HAP-1 (cell line): ENCODE measurements at regions not wholly inside any gene's neighbourhood (a gene's known extent, or its start where the extent isn't known, plus 50 kb on each side); places are given as distances from the start of the nearest gene placed in this dataset.

Experiments
- DNase-seq, 2 experiments: peaks; one replicate each; pipeline ENCODE4 v3.0.0-alpha.2; 2016 to 2020; ENCODE audit warnings: low spot score in 2 of 2
- H3K27me3 ChIP-seq: fragments of 250-450 bp; sonication (Bioruptor Pico); 2 replicates; pipeline ENCODE4 v1.5.1; 2020; ENCODE audit warnings: low read depth, mild to moderate bottlenecking, moderate library complexity
- H3K36me3 ChIP-seq: fragments of 250-450 bp; sonication (Bioruptor Pico); replicated peaks from 2 replicates; pipeline ENCODE4 v1.5.1; 2020; ENCODE audit warnings: mild to moderate bottlenecking
- H3K4me1 ChIP-seq: fragments of 250-450 bp; sonication (Bioruptor Pico); 2 replicates; pipeline ENCODE4 v1.5.1; 2020; ENCODE audit warnings: mild to moderate bottlenecking
- H3K4me3 ChIP-seq: fragments of 250-450 bp; sonication (Bioruptor Pico); 2 replicates; pipeline ENCODE4 v1.5.1; 2020; ENCODE audit warnings: mild to moderate bottlenecking, moderate library complexity
- H3K9me3 ChIP-seq: fragments of 250-450 bp; sonication (Bioruptor Pico); 2 replicates; pipeline ENCODE4 v1.5.1; 2020; ENCODE audit warnings: mild to moderate bottlenecking, moderate library complexity
- in situ Hi-C: fragments of 300-500 bp; cut with MboI; formaldehyde crosslinking; loops from 3 replicates; pipeline ENCODE4 v1.14.3; 2020; ENCODE audit warnings: low sequenced_read_pairs, inconsistent platforms, mixed read lengths

GRCh38 chr18:24995056-24995455 lies 356.9 kb downstream of the ZNF521 start:
- Histone ChIP-seq H3K4me1 (no peaks in the 10 kb centered on the region), H3K27me3 (no peaks in the 10 kb centered on the region), H3K9me3 (no peaks in the 10 kb centered on the region), H3K36me3 (no peaks in the 10 kb centered on the region), H3K4me3 (no peak overlapping the region)
- in situ Hi-C loops: loop anchor here (25.0 kb wide), 1 partner anchor 92 kb away; no protein-coding TSS in a partner anchor
- no peak for DNase-seq

GRCh38 chr18:24995755-24996154 lies 356.2 kb downstream of the ZNF521 start:
- H3K4me3 ChIP-seq: no peak overlapping the region
- in situ Hi-C loops: loop anchor here (25.0 kb wide), 1 partner anchor 92 kb away; no protein-coding TSS in a partner anchor
- DNase-seq: no peak
- no peaks in the 10 kb centered on the region for H3K27me3 ChIP-seq
- H3K9me3 ChIP-seq: no peaks in the 10 kb centered on the region
- no peaks in the 10 kb centered on the region for H3K36me3 ChIP-seq
- no peaks in the 10 kb centered on the region for H3K4me1 ChIP-seq

- no peaks in the 10 kb centered on the region for H3K4me1 ChIP-seq
- no peaks in the 10 kb centered on the region for H3K9me3 ChIP-seq
- no peaks in the 10 kb centered on the region for H3K36me3 ChIP-seq
- in situ Hi-C loops: loop anchor here (25.0 kb wide), 1 partner anchor 88 kb away; no protein-coding TSS in a partner anchor
- no peak overlapping the region for H3K4me3 ChIP-seq
- no peak for DNase-seq
- H3K27me3 ChIP-seq: no peaks in the 10 kb centered on the region
Measured at GRCh38 chr18:24999650-25000267, 352.2 kb downstream of the ZNF521 start.

GRCh38 chr18:25001803-25002202 lies 350.2 kb downstream of the ZNF521 start:
- in situ Hi-C loops: no loop called here
- no peak overlapping the region for H3K4me3 ChIP-seq
- no peaks in the 10 kb centered on the region for H3K36me3 ChIP-seq
- no peak for DNase-seq
- no peaks in the 10 kb centered on the region for H3K4me1 ChIP-seq
- no peaks in the 10 kb centered on the region for H3K9me3 ChIP-seq
- no peaks in the 10 kb centered on the region for H3K27me3 ChIP-seq

GRCh38 chr18:25005541-25006403 lies 346.2 kb downstream of the ZNF521 start:
- H3K9me3 ChIP-seq: no peaks in the 10 kb centered on the region
- in situ Hi-C loops: no loop called here
- H3K36me3 ChIP-seq: no peaks in the 10 kb centered on the region

GRCh38 chr18:25010623-25011374 lies 341.2 kb downstream of the ZNF521 start:
- Histone ChIP-seq H3K36me3 (no peaks in the 10 kb centered on the region), H3K9me3 (no peaks in the 10 kb centered on the region), H3K27me3 (no peaks in the 10 kb centered on the region), H3K4me1 (no peaks in the 10 kb centered on the region), H3K4me3 (no peak overlapping the region)
- in situ Hi-C loops: no loop called here
- no peak for DNase-seq

More at GRCh38 chr18:25005541-25006403, 346.2 kb downstream of the ZNF521 start:
- Histone ChIP-seq H3K27me3 (no peaks in the 10 kb centered on the region), H3K4me1 (no peaks in the 10 kb centered on the region), H3K4me3 (no peak overlapping the region)
- DNase-seq: no peak
